Loucy (cell line): ENCODE measurements at regions not wholly inside any gene's neighbourhood (a gene's known extent, or its start where the extent isn't known, plus 50 kb on each side); places are given as distances from the start of the nearest gene placed in this dataset.

ENCODE experiments used
- H2AFZ ChIP-seq: fragments of 200-600 bp; sonication (generic); 2 replicates; pipeline ENCODE4 v1.6.0; 2016; ENCODE audit warnings: antibody characterized with exemption, mild to moderate bottlenecking, low read length, moderate library complexity
- H3F3A ChIP-seq: fragments of 200-600 bp; 2 replicates; pipeline ENCODE4 v1.6.0; 2016; ENCODE audit warnings: antibody characterized with exemption, low read depth, mild to moderate bottlenecking
- H3K27me3 ChIP-seq: fragments of 200-600 bp; sonication (generic); 2 replicates; pipeline ENCODE4 v1.6.1; 2014; ENCODE audit warnings: low read length, mild to moderate bottlenecking; ENCODE audit not compliant: insufficient read depth, poor library complexity, severe bottlenecking
- H3K36me3 ChIP-seq: fragments of 200-600 bp; sonication (generic); 2 replicates; pipeline ENCODE4 v1.6.1; 2016; ENCODE audit warnings: low read length; ENCODE audit not compliant: insufficient read depth
- H3K4me1 ChIP-seq: fragments of 200-600 bp; sonication (generic); 2 replicates; pipeline ENCODE4 v1.5.1; 2014; ENCODE audit warnings: low read length, mild to moderate bottlenecking; ENCODE audit not compliant: insufficient read depth, poor library complexity, severe bottlenecking
- H3K4me2 ChIP-seq: fragments of 200-600 bp; sonication (generic); 2 replicates; pipeline ENCODE4 v1.6.0; 2014; ENCODE audit warnings: antibody characterized with exemption, low read length, low read depth, mild to moderate bottlenecking; ENCODE audit not compliant: poor library complexity, severe bottlenecking
- H3K4me3 ChIP-seq: fragments of 200-600 bp; sonication (generic); 2 replicates; pipeline ENCODE4 v1.5.1; 2014; ENCODE audit warnings: low read length, mild to moderate bottlenecking, mixed read lengths; ENCODE audit not compliant: poor library complexity, severe bottlenecking
- H3K79me2 ChIP-seq: fragments of 200-600 bp; sonication (generic); 2 replicates; pipeline ENCODE4 v1.6.1; 2014; ENCODE audit warnings: low read length; ENCODE audit not compliant: insufficient read depth
- H3K9ac ChIP-seq: fragments of 200-600 bp; sonication (generic); 2 replicates; pipeline ENCODE4 v1.6.0; 2014; ENCODE audit warnings: mild to moderate bottlenecking, low read depth, low read length, moderate library complexity; ENCODE audit not compliant: poor library complexity, severe bottlenecking
- H3K9me2 ChIP-seq: fragments of 200-600 bp; sonication (generic); replicated peaks from 2 replicates; pipeline ENCODE4 v1.6.1; 2016; ENCODE audit warnings: low read depth, low read length, mixed read lengths
- H3K9me3 ChIP-seq: fragments of 200-600 bp; sonication (generic); 2 replicates; pipeline ENCODE4 v1.6.1; 2014; ENCODE audit warnings: mild to moderate bottlenecking, antibody characterized with exemption, low read length, low read depth; ENCODE audit not compliant: insufficient read depth
- H4K20me1 ChIP-seq: fragments of 200-600 bp; sonication (generic); 2 replicates; pipeline ENCODE4 v1.6.0; 2014; ENCODE audit warnings: antibody characterized with exemption, low read length, mild to moderate bottlenecking; ENCODE audit not compliant: insufficient read depth, poor library complexity, severe bottlenecking
- CTCF ChIP-seq: fragments of 200-600 bp; sonication (generic); conservative IDR thresholded peaks from 2 replicates; pipeline ENCODE4 v1.5.1; 2014; ENCODE audit warnings: mild to moderate bottlenecking, antibody characterized with exemption, low read length
- EZH2phosphoT487 ChIP-seq: fragments of 200-600 bp; IDR thresholded peaks from 2 replicates; pipeline ENCODE4 v1.6.1; 2018; ENCODE audit warnings: antibody characterized with exemption, mild to moderate bottlenecking, moderate library complexity, borderline replicate concordance

GRCh38 chr20:20781029-20781428 lies 68.6 kb upstream of the RALGAPA2 start:
- no peak overlapping the region for H2AFZ ChIP-seq
- H3K4me3 ChIP-seq: no peak overlapping the region
- no peaks in the 10 kb centered on the region for H3K4me1 ChIP-seq
- no peaks in the 10 kb centered on the region for H3K27me3 ChIP-seq
- TF ChIP-seq CTCF: no peak
- no peak for TF ChIP-seq EZH2phosphoT487
- no peaks in the 10 kb centered on the region for H3K9me3 ChIP-seq
- no peak overlapping the region for H3K9ac ChIP-seq
- H3K9me2 ChIP-seq: no peaks in the 10 kb centered on the region
- no peak overlapping the region for H3K4me2 ChIP-seq
- H4K20me1 ChIP-seq: no peaks in the 10 kb centered on the region
- no peaks in the 10 kb centered on the region for H3K36me3 ChIP-seq
- no peaks in the 10 kb centered on the region for H3K79me2 ChIP-seq
- H3F3A ChIP-seq: no peaks in the 10 kb centered on the region

- Histone ChIP-seq H3K27me3 (no peaks in the 10 kb centered on the region), H3K9me2 (no peaks in the 10 kb centered on the region), H3K4me2 (no peak overlapping the region), H2AFZ (no peak overlapping the region), H3K9ac (no peak overlapping the region), H3K79me2 (no peaks in the 10 kb centered on the region), H3K36me3 (no peaks in the 10 kb centered on the region), H3K4me1 (no peaks in the 10 kb centered on the region), H3F3A (no peaks in the 10 kb centered on the region), H3K9me3 (no peaks in the 10 kb centered on the region), H4K20me1 (no peaks in the 10 kb centered on the region), H3K4me3 (no peak overlapping the region)
- TF ChIP-seq CTCF: no peak
Observed at GRCh38 chr20:20780127-20780824, 67.8 kb upstream of the RALGAPA2 start.

GRCh38 chr20:20778676-20779075 lies 66.2 kb upstream of the RALGAPA2 start:
- Histone ChIP-seq H3K9ac (no peak overlapping the region), H3K79me2 (no peaks in the 10 kb centered on the region), H3K36me3 (no peaks in the 10 kb centered on the region), H3K4me1 (no peaks in the 10 kb centered on the region), H3K4me3 (no peak overlapping the region), H4K20me1 (no peaks in the 10 kb centered on the region), H3F3A (no peaks in the 10 kb centered on the region), H3K9me2 (no peaks in the 10 kb centered on the region), H3K9me3 (no peaks in the 10 kb centered on the region), H3K27me3 (no peaks in the 10 kb centered on the region), H2AFZ (no peak overlapping the region), H3K4me2 (no peak overlapping the region)
- TF ChIP-seq CTCF (no peak), EZH2phosphoT487 (no peak)
